NT2/D1 (cell line): ENCODE measurements at regions not wholly inside any gene's neighbourhood (a gene's known extent, or its start where the extent isn't known, plus 50 kb on each side); places are given as distances from the start of the nearest gene placed in this dataset.

Experiments used
- DNase-seq: peaks from one replicate; pipeline ENCODE4 v3.0.0-alpha.2; 2011; ENCODE audit warnings: low read depth, low spot score
- H3K27me3 ChIP-seq: 2 replicates; pipeline ENCODE4 v1.6.0; 2011; ENCODE audit warnings: mild to moderate bottlenecking; ENCODE audit not compliant: insufficient read length, insufficient read depth
- H3K36me3 ChIP-seq: 2 replicates; pipeline ENCODE4 v1.6.1; 2011; ENCODE audit warnings: mild to moderate bottlenecking, low read length, mixed read lengths; ENCODE audit not compliant: insufficient read depth, insufficient read length
- H3K4me1 ChIP-seq: 2 replicates; pipeline ENCODE4 v1.5.1; 2011; ENCODE audit not compliant: insufficient read depth, insufficient read length
- H3K4me3 ChIP-seq: 2 replicates; pipeline ENCODE4 v1.5.1; 2011; ENCODE audit warnings: low read depth; ENCODE audit not compliant: insufficient read length
- H3K9ac ChIP-seq: 2 replicates; pipeline ENCODE4 v1.6.0; 2011; ENCODE audit warnings: low read depth; ENCODE audit not compliant: insufficient read length
- H3K9me3 ChIP-seq: 2 replicates; pipeline ENCODE4 v1.5.1; 2011; ENCODE audit warnings: mild to moderate bottlenecking, low read length; ENCODE audit not compliant: insufficient read depth
- SUZ12 ChIP-seq: IDR thresholded peaks from 2 replicates; pipeline ENCODE4 v1.6.1; 2011; ENCODE audit not compliant: insufficient read length, insufficient read depth; ENCODE audit errors: extremely low read depth
- YY1 ChIP-seq: IDR thresholded peaks from 2 replicates; pipeline ENCODE4 v1.6.1; 2011; ENCODE audit not compliant: insufficient read length, insufficient read depth
- ZNF274 ChIP-seq: IDR thresholded peaks from 2 replicates; pipeline ENCODE4 v1.6.1; 2011; ENCODE audit warnings: mild to moderate bottlenecking, low read depth, low read length

GRCh38 chr12:85680881-85681280 lies 155.3 kb downstream of the RASSF9 start:
- peaks cover 21% of the 10 kb centered on the region for H3K9me3 ChIP-seq
- no peaks in the 10 kb centered on the region for H3K36me3 ChIP-seq
- no peak for DNase-seq
- no peaks in the 10 kb centered on the region for H3K27me3 ChIP-seq
- no peaks in the 10 kb centered on the region for H3K4me1 ChIP-seq
- H3K9ac ChIP-seq = no peak overlapping the region
- no peak for TF ChIP-seq SUZ12
- no peak for TF ChIP-seq YY1
- no peak overlapping the region for H3K4me3 ChIP-seq

- no peak for DNase-seq
- TF ChIP-seq SUZ12 (no peak), YY1 (no peak), ZNF274 (no peak)
- no peak overlapping the region for H3K4me3 ChIP-seq
- H3K36me3 ChIP-seq = no peaks in the 10 kb centered on the region
- H3K9ac ChIP-seq = no peak overlapping the region
- no peaks in the 10 kb centered on the region for H3K27me3 ChIP-seq
- peaks cover 21% of the 10 kb centered on the region for H3K9me3 ChIP-seq
- H3K4me1 ChIP-seq = no peaks in the 10 kb centered on the region
These were observed 154.9 kb downstream of the RASSF9 start for GRCh38 chr12:85681333-85681732.

- H3K9me3 ChIP-seq = peaks cover 21% of the 10 kb centered on the region
- no peak overlapping the region for H3K4me3 ChIP-seq
- TF ChIP-seq SUZ12 = no peak
- no peak for TF ChIP-seq ZNF274
- TF ChIP-seq YY1 = no peak
- no peak for DNase-seq
- no peaks in the 10 kb centered on the region for H3K27me3 ChIP-seq
- no peaks in the 10 kb centered on the region for H3K4me1 ChIP-seq
- no peaks in the 10 kb centered on the region for H3K36me3 ChIP-seq
- no peak overlapping the region for H3K9ac ChIP-seq
These were observed 153.2 kb downstream of the RASSF9 start for GRCh38 chr12:85683051-85683450.

- peak; percentile 9 for DNase-seq
- Histone ChIP-seq H3K27me3 (no peaks in the 10 kb centered on the region), H3K9me3 (no peaks in the 10 kb centered on the region), H3K4me3 (no peak overlapping the region), H3K36me3 (no peaks in the 10 kb centered on the region), H3K4me1 (no peaks in the 10 kb centered on the region), H3K9ac (no peak overlapping the region)
- no peak for TF ChIP-seq YY1
These were observed 147.4 kb downstream of the RASSF9 start for GRCh38 chr12:85688837-85689236.

DNA sequence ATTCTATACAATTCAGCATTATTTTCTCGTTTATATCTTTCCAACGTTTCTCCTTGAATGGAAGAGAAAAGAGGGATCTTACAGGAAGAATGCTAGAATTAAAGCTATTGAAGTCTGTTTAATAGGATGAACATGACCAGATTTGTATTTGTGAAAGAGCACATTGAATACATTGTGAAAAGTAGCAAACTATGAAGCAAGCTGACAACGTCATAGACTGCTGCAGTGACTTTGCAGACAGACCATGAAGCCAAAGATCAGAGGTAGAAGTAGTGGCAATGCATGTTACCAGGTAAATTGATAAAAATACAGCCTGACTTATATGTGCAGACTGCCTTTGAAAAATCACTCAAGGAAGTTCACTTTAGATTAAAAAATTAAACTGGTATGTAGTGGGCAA lies 146.1 kb downstream of the RASSF9 start:
- no peak for TF ChIP-seq ZNF274
- TF ChIP-seq SUZ12 = no peak
- no peak for TF ChIP-seq YY1
- no peaks in the 10 kb centered on the region for H3K27me3 ChIP-seq
- no peaks in the 10 kb centered on the region for H3K36me3 ChIP-seq
- DNase-seq = no peak
- no peak overlapping the region for H3K9ac ChIP-seq
- no peaks in the 10 kb centered on the region for H3K9me3 ChIP-seq
- no peak overlapping the region for H3K4me3 ChIP-seq
- no peaks in the 10 kb centered on the region for H3K4me1 ChIP-seq

- no peak for TF ChIP-seq YY1
- TF ChIP-seq ZNF274 = no peak
- no peak for TF ChIP-seq SUZ12
- no peaks in the 10 kb centered on the region for H3K4me1 ChIP-seq
- no peaks in the 10 kb centered on the region for H3K9me3 ChIP-seq
- no peaks in the 10 kb centered on the region for H3K36me3 ChIP-seq
- no peak for DNase-seq
- H3K9ac ChIP-seq = no peak overlapping the region
- no peaks in the 10 kb centered on the region for H3K27me3 ChIP-seq
- H3K4me3 ChIP-seq = no peak overlapping the region
These were observed 143.0 kb downstream of the RASSF9 start for GRCh38 chr12:85693093-85693665.

- no peak for TF ChIP-seq ZNF274
- no peak for TF ChIP-seq SUZ12
- no peak for TF ChIP-seq YY1
- Histone ChIP-seq H3K36me3 (no peaks in the 10 kb centered on the region), H3K27me3 (no peaks in the 10 kb centered on the region), H3K4me1 (no peaks in the 10 kb centered on the region), H3K9ac (no peak overlapping the region), H3K9me3 (no peaks in the 10 kb centered on the region), H3K4me3 (no peak overlapping the region)
- DNase-seq = no peak
These were observed 141.0 kb downstream of the RASSF9 start for GRCh38 chr12:85695097-85695715.
